HEK293 (cell line): ENCODE measurements at regions not wholly inside any gene's neighbourhood (a gene's known extent, or its start where the extent isn't known, plus 50 kb on each side); places are given as distances from the start of the nearest gene placed in this dataset.

Experiments
- CTCF ChIA-PET: fragments of 350-600 bp; formaldehyde crosslinking; extraction: SDS; loops from one replicate; lab custom pipeline; 2021; ENCODE audit warnings: antibody characterized with exemption; lab: Yijun Ruan, JAX
- POLR2A ChIA-PET: fragments of 300-600 bp; formaldehyde crosslinking; extraction: SDS; loops from one replicate; lab custom pipeline; 2020; ENCODE audit warnings: antibody characterized with exemption, inconsistent platforms; lab: Yijun Ruan, JAX
- H3K27ac ChIP-seq: fragments of 200-500 bp; sonication (Bioruptor generic); 2 replicates; pipeline ENCODE4 v1.5.1; 2014; ENCODE audit warnings: low read depth, low read length, control low read depth, inconsistent platforms; ENCODE audit errors: extremely low read depth
- H3K36me3 ChIP-seq, 2 experiments: fragments of 200-500 bp in 1 of 2; sonication (Bioruptor generic) in 1 of 2; 1 replicate in 1 of 2; 2 replicates in 1 of 2; pipeline ENCODE4 v1.5.1; 2014 to 2017; ENCODE audit warnings: inconsistent platforms in 2 of 2, low read length in 2 of 2; ENCODE audit not compliant: control insufficient read depth in 2 of 2, insufficient read depth in 1 of 2
- H3K4me1 ChIP-seq: fragments of 200-500 bp; sonication (Bioruptor generic); 2 replicates; pipeline ENCODE4 v1.5.1; 2014; ENCODE audit warnings: mild to moderate bottlenecking, low read length, inconsistent platforms; ENCODE audit not compliant: control insufficient read depth, insufficient read depth
- H3K4me3 ChIP-seq: 2 replicates; pipeline ENCODE4 v1.5.1; 2011; ENCODE audit warnings: low read depth, mild to moderate bottlenecking, control low read depth, low read length, moderate library complexity
- H3K9me3 ChIP-seq: fragments of 200-500 bp; sonication (Bioruptor generic); 2 replicates; pipeline ENCODE4 v1.5.1; 2014; ENCODE audit warnings: low read depth, low read length, inconsistent platforms; ENCODE audit not compliant: control insufficient read depth, insufficient read depth
- KLF1 ChIP-seq: fragments of 450-650 bp; formaldehyde crosslinking; IDR thresholded peaks from 2 replicates; pipeline ENCODE4 v1.5.1; 2016; ENCODE audit warnings: missing biosample characterization, missing genetic modification characterization
- SALL2 ChIP-seq: fragments of 450-650 bp; formaldehyde crosslinking; IDR thresholded peaks from 2 replicates; pipeline ENCODE4 v1.5.0; 2017; ENCODE audit warnings: missing biosample characterization, mild to moderate bottlenecking, missing genetic modification characterization, borderline replicate concordance
- ZBTB17 ChIP-seq: fragments of 450-650 bp; formaldehyde crosslinking; IDR thresholded peaks from 2 replicates; pipeline ENCODE4 v1.5.1; 2016; ENCODE audit warnings: missing biosample characterization, missing genetic modification characterization
- ZNF146 ChIP-seq: fragments of 450-650 bp; formaldehyde crosslinking; IDR thresholded peaks from 2 replicates; pipeline ENCODE4 v1.5.1; 2016; ENCODE audit warnings: missing biosample characterization, missing genetic modification characterization
- ZNF223 ChIP-seq: fragments of 450-650 bp; formaldehyde crosslinking; IDR thresholded peaks from 2 replicates; pipeline ENCODE4 v1.5.1; 2016; ENCODE audit warnings: missing biosample characterization, missing genetic modification characterization
- ZNF239 ChIP-seq: fragments of 450-650 bp; formaldehyde crosslinking; IDR thresholded peaks from 2 replicates; pipeline ENCODE4 v1.5.1; 2016; ENCODE audit warnings: missing biosample characterization, missing genetic modification characterization
- ZNF311 ChIP-seq: fragments of 450-650 bp; formaldehyde crosslinking; IDR thresholded peaks from 2 replicates; pipeline ENCODE4 v1.5.1; 2017; ENCODE audit warnings: missing biosample characterization, missing genetic modification characterization, borderline replicate concordance
- ZNF560 ChIP-seq: fragments of 450-650 bp; formaldehyde crosslinking; IDR thresholded peaks from 2 replicates; pipeline ENCODE4 v1.5.1; 2017; ENCODE audit warnings: missing biosample characterization, missing genetic modification characterization, borderline replicate concordance
- ZNF768 ChIP-seq: fragments of 450-650 bp; formaldehyde crosslinking; IDR thresholded peaks from 2 replicates; pipeline ENCODE4 v1.5.1; 2018; ENCODE audit warnings: missing biosample characterization, mild to moderate bottlenecking, missing genetic modification characterization
- ZNF830 ChIP-seq: fragments of 450-650 bp; IDR thresholded peaks from 2 replicates; pipeline ENCODE4 v1.5.0; 2018; ENCODE audit warnings: missing biosample characterization, missing genetic modification characterization, low read depth, mild to moderate bottlenecking, moderate library complexity
- ZXDB ChIP-seq: fragments of 450-650 bp; formaldehyde crosslinking; IDR thresholded peaks from 2 replicates; pipeline ENCODE4 v1.5.1; 2016; ENCODE audit warnings: missing biosample characterization, missing genetic modification characterization
- TF ChIP-seq, protein P1 (sequence below): fragments of 450-650 bp; formaldehyde crosslinking; IDR thresholded peaks from 2 replicates; pipeline ENCODE4 v1.5.1; 2016; ENCODE audit warnings: missing biosample characterization, missing genetic modification characterization, low read depth
- TF ChIP-seq, protein P2 (sequence below): fragments of 450-650 bp; formaldehyde crosslinking; IDR thresholded peaks from 2 replicates; pipeline ENCODE4 v1.5.1; 2016; ENCODE audit warnings: missing biosample characterization, missing genetic modification characterization
- TF ChIP-seq, protein P3 (sequence below): fragments of 450-650 bp; formaldehyde crosslinking; IDR thresholded peaks from 2 replicates; pipeline ENCODE4 v1.5.1; 2016; ENCODE audit warnings: missing biosample characterization, missing genetic modification characterization
- TF ChIP-seq, protein P4 (sequence below): fragments of 450-650 bp; formaldehyde crosslinking; IDR thresholded peaks from 2 replicates; pipeline ENCODE4 v1.5.1; 2016; ENCODE audit warnings: missing biosample characterization, missing genetic modification characterization
- TF ChIP-seq, protein P5 (sequence below): fragments of 450-650 bp; formaldehyde crosslinking; IDR thresholded peaks from 2 replicates; pipeline ENCODE4 v1.5.1; 2016; ENCODE audit warnings: missing biosample characterization, missing genetic modification characterization, borderline replicate concordance
- TF ChIP-seq, protein P6 (sequence below): fragments of 450-650 bp; formaldehyde crosslinking; IDR thresholded peaks from 2 replicates; pipeline ENCODE4 v1.5.1; 2016; ENCODE audit warnings: missing biosample characterization, missing genetic modification characterization

DNA sequence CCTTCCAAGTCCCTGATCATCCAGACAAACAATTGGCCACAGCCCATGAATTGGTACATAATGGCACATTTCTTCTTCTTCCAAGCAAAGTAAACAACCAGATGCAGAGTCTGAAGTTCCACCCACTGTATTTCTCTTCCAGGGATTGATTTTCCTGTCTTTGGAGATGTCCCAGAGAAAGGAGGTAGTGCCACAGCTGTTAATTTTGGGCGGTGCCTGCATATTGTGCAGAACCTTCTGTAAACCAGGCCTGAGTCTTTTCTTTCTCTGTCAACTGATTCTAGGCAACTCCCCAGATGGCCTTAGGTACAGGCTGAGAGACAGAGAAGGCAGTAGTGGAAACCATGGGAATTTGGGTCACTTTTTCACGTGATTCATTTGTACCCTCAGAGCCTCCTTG lies 73.5 kb upstream of the TNIK start:
- ChIA-PET CTCF (no interaction called here), POLR2A (no interaction called here)
- Histone ChIP-seq H3K4me3 (no peak overlapping the region), H3K9me3 (no peaks in the 10 kb centered on the region), H3K4me1 (no peaks in the 10 kb centered on the region), H3K36me3 (no peaks in the 10 kb centered on the region), H3K27ac (no peak overlapping the region)
- TF ChIP-seq ZNF768 (tag by site-specific recombination), result no peak
- TF ChIP-seq ZXDB, result no peak
- TF ChIP-seq, protein P1, sequence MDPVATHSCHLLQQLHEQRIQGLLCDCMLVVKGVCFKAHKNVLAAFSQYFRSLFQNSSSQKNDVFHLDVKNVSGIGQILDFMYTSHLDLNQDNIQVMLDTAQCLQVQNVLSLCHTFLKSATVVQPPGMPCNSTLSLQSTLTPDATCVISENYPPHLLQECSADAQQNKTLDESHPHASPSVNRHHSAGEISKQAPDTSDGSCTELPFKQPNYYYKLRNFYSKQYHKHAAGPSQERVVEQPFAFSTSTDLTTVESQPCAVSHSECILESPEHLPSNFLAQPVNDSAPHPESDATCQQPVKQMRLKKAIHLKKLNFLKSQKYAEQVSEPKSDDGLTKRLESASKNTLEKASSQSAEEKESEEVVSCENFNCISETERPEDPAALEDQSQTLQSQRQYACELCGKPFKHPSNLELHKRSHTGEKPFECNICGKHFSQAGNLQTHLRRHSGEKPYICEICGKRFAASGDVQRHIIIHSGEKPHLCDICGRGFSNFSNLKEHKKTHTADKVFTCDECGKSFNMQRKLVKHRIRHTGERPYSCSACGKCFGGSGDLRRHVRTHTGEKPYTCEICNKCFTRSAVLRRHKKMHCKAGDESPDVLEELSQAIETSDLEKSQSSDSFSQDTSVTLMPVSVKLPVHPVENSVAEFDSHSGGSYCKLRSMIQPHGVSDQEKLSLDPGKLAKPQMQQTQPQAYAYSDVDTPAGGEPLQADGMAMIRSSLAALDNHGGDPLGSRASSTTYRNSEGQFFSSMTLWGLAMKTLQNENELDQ (tag by site-specific recombination), result no peak
- no peak for TF ChIP-seq SALL2 (tag by site-specific recombination)
- TF ChIP-seq ZNF311 (tag by site-specific recombination), result no peak
- TF ChIP-seq ZNF560 (tag by site-specific recombination), result no peak
- TF ChIP-seq KLF1, result no peak
- TF ChIP-seq, protein P2, sequence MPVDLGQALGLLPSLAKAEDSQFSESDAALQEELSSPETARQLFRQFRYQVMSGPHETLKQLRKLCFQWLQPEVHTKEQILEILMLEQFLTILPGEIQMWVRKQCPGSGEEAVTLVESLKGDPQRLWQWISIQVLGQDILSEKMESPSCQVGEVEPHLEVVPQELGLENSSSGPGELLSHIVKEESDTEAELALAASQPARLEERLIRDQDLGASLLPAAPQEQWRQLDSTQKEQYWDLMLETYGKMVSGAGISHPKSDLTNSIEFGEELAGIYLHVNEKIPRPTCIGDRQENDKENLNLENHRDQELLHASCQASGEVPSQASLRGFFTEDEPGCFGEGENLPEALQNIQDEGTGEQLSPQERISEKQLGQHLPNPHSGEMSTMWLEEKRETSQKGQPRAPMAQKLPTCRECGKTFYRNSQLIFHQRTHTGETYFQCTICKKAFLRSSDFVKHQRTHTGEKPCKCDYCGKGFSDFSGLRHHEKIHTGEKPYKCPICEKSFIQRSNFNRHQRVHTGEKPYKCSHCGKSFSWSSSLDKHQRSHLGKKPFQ, result no peak
- TF ChIP-seq, protein P3, sequence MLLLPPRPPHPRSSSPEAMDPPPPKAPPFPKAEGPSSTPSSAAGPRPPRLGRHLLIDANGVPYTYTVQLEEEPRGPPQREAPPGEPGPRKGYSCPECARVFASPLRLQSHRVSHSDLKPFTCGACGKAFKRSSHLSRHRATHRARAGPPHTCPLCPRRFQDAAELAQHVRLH (tag by site-specific recombination), result no peak
- TF ChIP-seq, protein P4, sequence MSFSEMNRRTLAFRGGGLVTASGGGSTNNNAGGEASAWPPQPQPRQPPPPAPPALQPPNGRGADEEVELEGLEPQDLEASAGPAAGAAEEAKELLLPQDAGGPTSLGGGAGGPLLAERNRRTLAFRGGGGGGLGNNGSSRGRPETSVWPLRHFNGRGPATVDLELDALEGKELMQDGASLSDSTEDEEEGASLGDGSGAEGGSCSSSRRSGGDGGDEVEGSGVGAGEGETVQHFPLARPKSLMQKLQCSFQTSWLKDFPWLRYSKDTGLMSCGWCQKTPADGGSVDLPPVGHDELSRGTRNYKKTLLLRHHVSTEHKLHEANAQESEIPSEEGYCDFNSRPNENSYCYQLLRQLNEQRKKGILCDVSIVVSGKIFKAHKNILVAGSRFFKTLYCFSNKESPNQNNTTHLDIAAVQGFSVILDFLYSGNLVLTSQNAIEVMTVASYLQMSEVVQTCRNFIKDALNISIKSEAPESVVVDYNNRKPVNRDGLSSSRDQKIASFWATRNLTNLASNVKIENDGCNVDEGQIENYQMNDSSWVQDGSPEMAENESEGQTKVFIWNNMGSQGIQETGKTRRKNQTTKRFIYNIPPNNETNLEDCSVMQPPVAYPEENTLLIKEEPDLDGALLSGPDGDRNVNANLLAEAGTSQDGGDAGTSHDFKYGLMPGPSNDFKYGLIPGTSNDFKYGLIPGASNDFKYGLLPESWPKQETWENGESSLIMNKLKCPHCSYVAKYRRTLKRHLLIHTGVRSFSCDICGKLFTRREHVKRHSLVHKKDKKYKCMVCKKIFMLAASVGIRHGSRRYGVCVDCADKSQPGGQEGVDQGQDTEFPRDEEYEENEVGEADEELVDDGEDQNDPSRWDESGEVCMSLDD (tag by site-specific recombination), result no peak
- TF ChIP-seq, protein P5, sequence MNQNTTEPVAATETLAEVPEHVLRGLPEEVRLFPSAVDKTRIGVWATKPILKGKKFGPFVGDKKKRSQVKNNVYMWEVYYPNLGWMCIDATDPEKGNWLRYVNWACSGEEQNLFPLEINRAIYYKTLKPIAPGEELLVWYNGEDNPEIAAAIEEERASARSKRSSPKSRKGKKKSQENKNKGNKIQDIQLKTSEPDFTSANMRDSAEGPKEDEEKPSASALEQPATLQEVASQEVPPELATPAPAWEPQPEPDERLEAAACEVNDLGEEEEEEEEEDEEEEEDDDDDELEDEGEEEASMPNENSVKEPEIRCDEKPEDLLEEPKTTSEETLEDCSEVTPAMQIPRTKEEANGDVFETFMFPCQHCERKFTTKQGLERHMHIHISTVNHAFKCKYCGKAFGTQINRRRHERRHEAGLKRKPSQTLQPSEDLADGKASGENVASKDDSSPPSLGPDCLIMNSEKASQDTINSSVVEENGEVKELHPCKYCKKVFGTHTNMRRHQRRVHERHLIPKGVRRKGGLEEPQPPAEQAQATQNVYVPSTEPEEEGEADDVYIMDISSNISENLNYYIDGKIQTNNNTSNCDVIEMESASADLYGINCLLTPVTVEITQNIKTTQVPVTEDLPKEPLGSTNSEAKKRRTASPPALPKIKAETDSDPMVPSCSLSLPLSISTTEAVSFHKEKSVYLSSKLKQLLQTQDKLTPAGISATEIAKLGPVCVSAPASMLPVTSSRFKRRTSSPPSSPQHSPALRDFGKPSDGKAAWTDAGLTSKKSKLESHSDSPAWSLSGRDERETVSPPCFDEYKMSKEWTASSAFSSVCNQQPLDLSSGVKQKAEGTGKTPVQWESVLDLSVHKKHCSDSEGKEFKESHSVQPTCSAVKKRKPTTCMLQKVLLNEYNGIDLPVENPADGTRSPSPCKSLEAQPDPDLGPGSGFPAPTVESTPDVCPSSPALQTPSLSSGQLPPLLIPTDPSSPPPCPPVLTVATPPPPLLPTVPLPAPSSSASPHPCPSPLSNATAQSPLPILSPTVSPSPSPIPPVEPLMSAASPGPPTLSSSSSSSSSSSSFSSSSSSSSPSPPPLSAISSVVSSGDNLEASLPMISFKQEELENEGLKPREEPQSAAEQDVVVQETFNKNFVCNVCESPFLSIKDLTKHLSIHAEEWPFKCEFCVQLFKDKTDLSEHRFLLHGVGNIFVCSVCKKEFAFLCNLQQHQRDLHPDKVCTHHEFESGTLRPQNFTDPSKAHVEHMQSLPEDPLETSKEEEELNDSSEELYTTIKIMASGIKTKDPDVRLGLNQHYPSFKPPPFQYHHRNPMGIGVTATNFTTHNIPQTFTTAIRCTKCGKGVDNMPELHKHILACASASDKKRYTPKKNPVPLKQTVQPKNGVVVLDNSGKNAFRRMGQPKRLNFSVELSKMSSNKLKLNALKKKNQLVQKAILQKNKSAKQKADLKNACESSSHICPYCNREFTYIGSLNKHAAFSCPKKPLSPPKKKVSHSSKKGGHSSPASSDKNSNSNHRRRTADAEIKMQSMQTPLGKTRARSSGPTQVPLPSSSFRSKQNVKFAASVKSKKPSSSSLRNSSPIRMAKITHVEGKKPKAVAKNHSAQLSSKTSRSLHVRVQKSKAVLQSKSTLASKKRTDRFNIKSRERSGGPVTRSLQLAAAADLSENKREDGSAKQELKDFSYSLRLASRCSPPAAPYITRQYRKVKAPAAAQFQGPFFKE (tag by site-specific recombination), result no peak
- TF ChIP-seq ZNF146, result no peak
- no peak for TF ChIP-seq ZNF830
- TF ChIP-seq, protein P6, sequence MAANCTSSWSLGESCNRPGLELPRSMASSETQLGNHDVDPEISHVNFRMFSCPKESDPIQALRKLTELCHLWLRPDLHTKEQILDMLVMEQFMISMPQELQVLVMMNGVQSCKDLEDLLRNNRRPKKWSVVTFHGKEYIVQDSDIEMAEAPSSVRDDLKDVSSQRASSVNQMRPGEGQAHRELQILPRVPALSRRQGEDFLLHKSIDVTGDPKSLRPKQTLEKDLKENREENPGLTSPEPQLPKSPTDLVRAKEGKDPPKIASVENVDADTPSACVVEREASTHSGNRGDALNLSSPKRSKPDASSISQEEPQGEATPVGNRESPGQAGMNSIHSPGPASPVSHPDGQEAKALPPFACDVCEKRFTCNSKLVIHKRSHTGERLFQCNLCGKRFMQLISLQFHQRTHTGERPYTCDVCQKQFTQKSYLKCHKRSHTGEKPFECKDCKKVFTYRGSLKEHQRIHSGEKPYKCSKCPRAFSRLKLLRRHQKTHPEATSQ (tag by site-specific recombination), result no peak
- TF ChIP-seq ZNF223 (tag by site-specific recombination), result no peak
- TF ChIP-seq ZNF239 (tag by site-specific recombination), result no peak
- no peak for TF ChIP-seq ZBTB17 (tag by site-specific recombination)
- TF ChIP-seq, all 188 proteins: peak for 0
